K562 (cell line): ENCODE measurements at regions not wholly inside any gene's neighbourhood (a gene's known extent, or its start where the extent isn't known, plus 50 kb on each side); places are given as distances from the start of the nearest gene placed in this dataset.
A peak's percentile ranks its signal among the peaks of the same experiment; 100 is the strongest.

Source experiments
- BCOR ChIP-seq: fragments of 450-650 bp; IDR thresholded peaks from 2 replicates; pipeline ENCODE4 v1.6.1; 2016
- CXXC5 ChIP-seq: fragments of 250-450 bp; sonication (Bioruptor Pico); IDR thresholded peaks from 2 replicates; pipeline ENCODE4 v1.8.0; 2022; ENCODE audit warnings: inconsistent platforms, mild to moderate bottlenecking, moderate library complexity
- ETV1 ChIP-seq: fragments of 450-650 bp; conservative IDR thresholded peaks from 2 replicates; pipeline ENCODE4 v1.6.1; 2016; ENCODE audit warnings: missing genetic modification characterization, control low read depth, low read depth, missing compliant biosample characterization
- ETV5 ChIP-seq: sonication (generic); formaldehyde crosslinking; IDR thresholded peaks from 2 replicates; pipeline ENCODE4 v1.4.0; 2020; ENCODE audit warnings: low read depth, mild to moderate bottlenecking, missing genetic modification reagents
- HDAC2 ChIP-seq: fragments of 450-650 bp; IDR thresholded peaks from 2 replicates; pipeline ENCODE4 v1.6.1; 2016; ENCODE audit warnings: mild to moderate bottlenecking
- MECOM ChIP-seq: fragments of 250-450 bp; sonication (Bioruptor Pico); IDR thresholded peaks from 2 replicates; pipeline ENCODE4 v1.8.0; 2022; ENCODE audit warnings: inconsistent platforms
- MIER1 ChIP-seq: fragments of 450-650 bp; IDR thresholded peaks from 2 replicates; pipeline ENCODE4 v1.6.1; 2016; ENCODE audit warnings: antibody characterized with exemption, mild to moderate bottlenecking, low read depth
- NCOR1 ChIP-seq: fragments of 450-650 bp; IDR thresholded peaks from 2 replicates; pipeline ENCODE4 v1.6.1; 2016; ENCODE audit warnings: mild to moderate bottlenecking, moderate library complexity
- NR2C1 ChIP-seq, 2 experiments: fragments of 450-650 bp; IDR thresholded peaks; 2 replicates each; pipeline ENCODE4 v1.6.1; 2017; ENCODE audit warnings: mild to moderate bottlenecking in 2 of 2, antibody characterized with exemption in 1 of 2, inconsistent platforms in 1 of 2, missing compliant biosample characterization in 1 of 2, missing genetic modification characterization in 1 of 2
- POLR2A ChIP-seq: fragments of 450-650 bp; conservative IDR thresholded peaks from 2 replicates; pipeline ENCODE4 v1.6.1; 2016
- RFX5 ChIP-seq: IDR thresholded peaks from 2 replicates; pipeline ENCODE4 v1.6.1; 2011; ENCODE audit warnings: low read depth, mild to moderate bottlenecking, improper control_type of control experiment, low read length
- SAFB ChIP-seq: fragments of 200-400 bp; formaldehyde crosslinking; IDR thresholded peaks from 2 replicates; pipeline ENCODE4 v1.6.1; 2017; ENCODE audit warnings: low read depth, low read length, borderline replicate concordance
- TOE1 ChIP-seq, 2 experiments: fragments of 450-650 bp in 1 of 2; sonication (generic) in 1 of 2; formaldehyde crosslinking in 1 of 2; IDR thresholded peaks; 2 replicates each; pipeline versions ENCODE4 v1.7.1 to v1.8.0; 2016 to 2022; ENCODE audit warnings: borderline replicate concordance in 2 of 2, mild to moderate bottlenecking in 2 of 2, antibody characterized with exemption in 1 of 2, inconsistent platforms in 1 of 2, low read depth in 1 of 2, missing genetic modification reagents in 1 of 2, moderate library complexity in 1 of 2
- XRCC3 ChIP-seq: fragments of 450-650 bp; IDR thresholded peaks from 2 replicates; pipeline ENCODE4 v1.6.1; 2017; ENCODE audit warnings: mild to moderate bottlenecking, moderate library complexity
- ZNF217 ChIP-seq: sonication (generic); formaldehyde crosslinking; IDR thresholded peaks from 2 replicates; pipeline ENCODE4 v1.8.0; 2022; ENCODE audit warnings: mild to moderate bottlenecking, missing genetic modification reagents
- ZNF551 ChIP-seq: fragments of 250-450 bp; sonication (Bioruptor Pico); IDR thresholded peaks from 2 replicates; pipeline ENCODE4 v1.5.0; 2021; ENCODE audit warnings: mild to moderate bottlenecking, moderate library complexity
- ZNF75A ChIP-seq: fragments of 450-650 bp; formaldehyde crosslinking; IDR thresholded peaks from 2 replicates; pipeline ENCODE4 v1.4.0; 2020; ENCODE audit warnings: mild to moderate bottlenecking
- TF ChIP-seq, protein P1 (sequence below), 2 experiments: fragments of 450-650 bp; IDR thresholded peaks; 2 replicates each; pipeline ENCODE4 v1.6.1; 2016; ENCODE audit warnings: mild to moderate bottlenecking in 2 of 2, borderline replicate concordance in 1 of 2, low read depth in 1 of 2, moderate library complexity in 1 of 2
- TF ChIP-seq, protein P2 (sequence below): fragments of 250-450 bp; sonication (Bioruptor Pico); IDR thresholded peaks from 2 replicates; pipeline ENCODE4 v1.8.0; 2021; ENCODE audit warnings: borderline replicate concordance, mild to moderate bottlenecking, moderate library complexity; ENCODE audit not compliant: poor library complexity, severe bottlenecking
- TF ChIP-seq, protein P3 (sequence below): fragments of 250-450 bp; sonication (Bioruptor Pico); IDR thresholded peaks from 2 replicates; pipeline ENCODE4 v1.5.0; 2021

DNA sequence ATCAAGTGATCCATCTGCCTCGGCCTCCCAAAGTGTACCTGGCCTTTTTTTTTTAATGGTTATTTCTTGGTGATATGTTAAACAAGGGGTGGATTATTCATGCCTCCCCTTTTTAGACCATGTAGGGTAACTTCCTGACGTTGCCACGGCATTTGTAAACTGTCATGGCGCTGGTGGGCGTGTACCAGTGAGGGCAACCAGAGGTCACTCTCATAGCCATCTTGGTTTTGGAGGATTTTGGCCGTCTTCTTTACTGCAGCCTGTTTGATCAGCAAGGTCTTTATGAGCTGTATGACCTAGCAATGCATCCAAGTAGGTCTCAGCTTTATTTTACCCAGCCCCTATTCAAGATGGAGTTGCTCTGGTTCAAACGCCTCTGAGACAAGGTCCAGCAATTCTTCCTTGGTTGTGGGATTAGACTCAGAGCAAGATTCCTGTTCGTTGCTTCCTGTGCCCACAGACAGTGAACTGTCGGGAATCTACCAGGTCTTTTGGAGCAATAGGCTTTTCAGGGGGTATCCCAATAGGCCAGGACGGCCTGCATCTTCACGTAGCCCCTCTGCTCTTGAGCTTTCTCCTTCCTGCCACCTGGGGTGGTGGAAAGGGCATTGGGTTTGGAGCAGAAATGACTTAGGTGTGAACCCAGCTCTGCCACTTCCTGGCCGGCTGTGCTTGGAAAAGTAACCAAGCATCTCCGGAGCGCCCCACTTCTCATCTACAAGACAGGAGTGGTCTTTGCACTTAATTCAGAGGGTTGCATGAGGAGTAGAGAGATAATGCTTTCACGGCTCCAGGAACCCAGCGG is 52.9 kb upstream of the SEC14L1 start (continued):
- TF ChIP-seq ETV1 (tag) (peak; percentile 56; the same call in 1 of the 2 replicates), NR2C1 (IDR thresholded peaks at IDR 0.05) (no peak), NR2C1 (tag; IDR thresholded peaks at IDR 0.05) (peak; percentile 89), BCOR (peak; percentile 4; the same call in 1 of the 2 replicates), SAFB (no peak), HDAC2 (no peak), ZNF551 (CRISPR knock-in tag) (no peak), MECOM (CRISPR knock-in tag) (peak; percentile 88), ZNF217 (CRISPR knock-in tag) (no peak), TOE1 (IDR thresholded peaks at IDR 0.05; ENCODE audit: borderline replicate concordance) (no peak), TOE1 (CRISPR knock-in tag; IDR thresholded peaks at IDR 0.05; ENCODE audit: borderline replicate concordance, low read depth) (no peak), POLR2A (no peak), XRCC3 (no peak), MIER1 (no peak), ETV5 (no peak), ZNF75A (no peak), CXXC5 (CRISPR knock-in tag) (peak; percentile 75), NCOR1 (no peak), RFX5 (no peak)
- TF ChIP-seq, protein P1, sequence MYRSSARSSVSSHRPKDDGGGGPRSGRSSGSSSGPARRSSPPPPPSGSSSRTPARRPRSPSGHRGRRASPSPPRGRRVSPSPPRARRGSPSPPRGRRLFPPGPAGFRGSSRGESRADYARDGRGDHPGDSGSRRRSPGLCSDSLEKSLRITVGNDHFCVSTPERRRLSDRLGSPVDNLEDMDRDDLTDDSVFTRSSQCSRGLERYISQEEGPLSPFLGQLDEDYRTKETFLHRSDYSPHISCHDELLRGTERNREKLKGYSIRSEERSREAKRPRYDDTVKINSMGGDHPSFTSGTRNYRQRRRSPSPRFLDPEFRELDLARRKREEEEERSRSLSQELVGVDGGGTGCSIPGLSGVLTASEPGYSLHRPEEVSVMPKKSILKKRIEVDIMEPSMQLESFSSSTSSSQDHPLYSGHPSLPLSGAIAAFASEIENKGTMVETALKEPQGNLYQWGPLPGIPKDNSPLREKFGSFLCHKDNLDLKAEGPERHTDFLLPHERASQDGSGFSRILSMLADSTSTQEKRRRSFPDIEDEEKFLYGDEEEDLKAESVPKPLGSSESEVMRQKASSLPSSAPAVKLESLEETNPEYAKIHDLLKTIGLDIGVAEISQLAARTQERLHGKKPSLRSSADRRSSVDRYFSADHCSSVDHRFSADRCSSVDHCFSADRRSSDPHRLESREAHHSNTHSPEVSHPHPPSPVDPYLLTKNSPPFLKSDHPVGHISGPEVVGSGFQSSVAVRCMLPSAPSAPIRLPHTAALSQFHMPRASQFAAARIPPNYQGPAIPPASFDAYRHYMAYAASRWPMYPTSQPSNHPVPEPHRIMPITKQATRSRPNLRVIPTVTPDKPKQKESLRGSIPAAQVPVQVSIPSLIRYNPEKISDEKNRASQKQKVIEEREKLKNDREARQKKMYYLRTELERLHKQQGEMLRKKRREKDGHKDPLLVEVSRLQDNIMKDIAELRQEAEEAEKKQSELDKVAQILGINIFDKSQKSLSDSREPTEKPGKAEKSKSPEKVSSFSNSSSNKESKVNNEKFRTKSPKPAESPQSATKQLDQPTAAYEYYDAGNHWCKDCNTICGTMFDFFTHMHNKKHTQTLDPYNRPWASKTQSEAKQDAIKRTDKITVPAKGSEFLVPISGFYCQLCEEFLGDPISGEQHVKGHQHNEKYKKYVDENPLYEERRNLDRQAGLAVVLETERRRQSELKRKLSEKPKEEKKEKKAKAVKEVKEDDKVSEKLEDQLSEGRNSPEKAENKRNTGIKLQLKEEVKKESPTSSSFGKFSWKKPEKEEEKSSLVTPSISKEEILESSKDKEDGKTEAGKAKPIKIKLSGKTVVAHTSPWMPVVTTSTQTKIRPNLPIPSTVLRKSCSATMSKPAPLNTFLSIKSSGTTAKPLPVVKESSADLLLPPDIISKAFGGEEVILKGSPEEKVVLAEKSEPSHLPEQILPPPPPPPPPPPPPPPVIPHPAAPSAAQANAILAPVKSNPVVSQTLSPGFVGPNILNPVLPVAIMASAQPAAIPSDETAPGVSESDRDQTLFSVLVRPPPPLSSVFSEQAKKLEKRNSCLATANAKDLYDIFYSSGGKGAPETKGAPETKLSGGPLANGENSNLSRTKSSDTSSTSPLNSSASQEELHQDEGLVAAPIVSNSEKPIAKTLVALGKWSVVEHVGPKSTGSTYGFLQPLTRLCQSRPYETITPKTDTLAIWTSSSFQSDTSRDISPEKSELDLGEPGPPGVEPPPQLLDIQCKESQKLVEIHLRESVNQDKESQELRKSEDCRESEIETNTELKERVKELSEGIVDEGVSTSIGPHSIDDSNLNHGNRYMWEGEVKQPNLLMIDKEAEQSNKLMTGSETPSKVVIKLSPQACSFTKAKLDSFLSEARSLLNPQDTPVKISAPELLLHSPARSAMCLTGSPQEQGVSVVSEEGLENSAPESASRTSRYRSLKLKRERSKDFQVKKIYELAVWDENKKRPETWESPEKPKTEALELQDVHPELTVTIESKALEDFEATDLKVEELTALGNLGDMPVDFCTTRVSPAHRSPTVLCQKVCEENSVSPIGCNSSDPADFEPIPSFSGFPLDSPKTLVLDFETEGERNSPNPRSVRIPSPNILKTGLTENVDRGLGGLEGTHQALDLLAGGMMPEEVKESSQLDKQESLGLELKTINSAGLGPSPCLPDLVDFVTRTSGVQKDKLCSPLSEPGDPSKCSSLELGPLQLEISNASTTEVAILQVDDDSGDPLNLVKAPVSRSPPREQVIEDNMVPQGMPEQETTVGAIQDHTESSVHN (IDR thresholded peaks at IDR 0.05; ENCODE audit: borderline replicate concordance in 1 of 2, low read depth in 1 of 2), result no peak
- TF ChIP-seq, protein P2, sequence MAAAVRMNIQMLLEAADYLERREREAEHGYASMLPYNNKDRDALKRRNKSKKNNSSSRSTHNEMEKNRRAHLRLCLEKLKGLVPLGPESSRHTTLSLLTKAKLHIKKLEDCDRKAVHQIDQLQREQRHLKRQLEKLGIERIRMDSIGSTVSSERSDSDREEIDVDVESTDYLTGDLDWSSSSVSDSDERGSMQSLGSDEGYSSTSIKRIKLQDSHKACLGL (CRISPR knock-in tag), result no peak
- TF ChIP-seq, protein P3, sequence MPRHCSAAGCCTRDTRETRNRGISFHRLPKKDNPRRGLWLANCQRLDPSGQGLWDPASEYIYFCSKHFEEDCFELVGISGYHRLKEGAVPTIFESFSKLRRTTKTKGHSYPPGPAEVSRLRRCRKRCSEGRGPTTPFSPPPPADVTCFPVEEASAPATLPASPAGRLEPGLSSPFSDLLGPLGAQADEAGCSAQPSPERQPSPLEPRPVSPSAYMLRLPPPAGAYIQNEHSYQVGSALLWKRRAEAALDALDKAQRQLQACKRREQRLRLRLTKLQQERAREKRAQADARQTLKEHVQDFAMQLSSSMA (CRISPR knock-in tag), result no peak
